Neural progenitor cell (in vitro differentiated cells): ENCODE measurements at regions not wholly inside any gene's neighbourhood (a gene's known extent, or its start where the extent isn't known, plus 50 kb on each side); places are given as distances from the start of the nearest gene placed in this dataset.

ENCODE experiments used
- DNase-seq: peaks from one replicate; pipeline ENCODE4 v3.0.0-alpha.2; 2016; ENCODE audit warnings: low spot score
- H2AFZ ChIP-seq: fragments of 200-600 bp; sonication (generic); replicated peaks from 2 replicates; pipeline ENCODE4 v1.6.1; 2016; ENCODE audit warnings: antibody characterized with exemption
- H3F3A ChIP-seq: fragments of 200-600 bp; sonication (generic); 2 replicates; pipeline ENCODE4 v1.6.1; 2016; ENCODE audit warnings: antibody characterized with exemption, low read depth
- H3K27ac ChIP-seq: fragments of 200-600 bp; sonication (generic); 2 replicates; pipeline ENCODE4 v1.5.1; 2016; ENCODE audit warnings: mild to moderate bottlenecking
- H3K27me3 ChIP-seq: fragments of 200-600 bp; sonication (generic); 2 replicates; pipeline ENCODE4 v1.6.1; 2016; ENCODE audit warnings: mild to moderate bottlenecking, moderate library complexity
- H3K36me3 ChIP-seq: fragments of 200-600 bp; sonication (generic); 2 replicates; pipeline ENCODE4 v1.5.1; 2016
- H3K4me1 ChIP-seq: fragments of 200-600 bp; sonication (generic); 2 replicates; pipeline ENCODE4 v1.6.1; 2016; ENCODE audit warnings: mixed run types
- H3K4me2 ChIP-seq: fragments of 200-600 bp; sonication (generic); 2 replicates; pipeline ENCODE4 v1.6.1; 2016
- H3K4me3 ChIP-seq: fragments of 200-600 bp; sonication (generic); 2 replicates; pipeline ENCODE4 v1.5.1; 2016
- H3K79me2 ChIP-seq: fragments of 200-600 bp; sonication (generic); 2 replicates; pipeline ENCODE4 v1.6.1; 2016; ENCODE audit warnings: low read depth
- H3K9ac ChIP-seq: fragments of 200-600 bp; sonication (generic); 2 replicates; pipeline ENCODE4 v1.6.1; 2016
- H3K9me3 ChIP-seq: fragments of 200-600 bp; sonication (generic); 2 replicates; pipeline ENCODE4 v1.5.1; 2016; ENCODE audit warnings: low read depth
- H4K20me1 ChIP-seq: fragments of 200-600 bp; sonication (generic); 2 replicates; pipeline ENCODE4 v1.6.1; 2016; ENCODE audit warnings: low read depth
- H3K27ac Mint-ChIP-seq: 3 replicates; pipeline ENCODE4 v1.8.0; 2021; ENCODE audit warnings: mixed read lengths
- H3K27me3 Mint-ChIP-seq: 2 replicates; pipeline ENCODE4 v1.8.0; 2022; ENCODE audit warnings: low read depth, mild to moderate bottlenecking, inconsistent platforms, moderate library complexity, mixed read lengths; ENCODE audit not compliant: insufficient read depth
- H3K36me3 Mint-ChIP-seq: 3 replicates; pipeline ENCODE4 v1.8.0; 2021; ENCODE audit warnings: mixed read lengths
- H3K4me1 Mint-ChIP-seq: 3 replicates; pipeline ENCODE4 v1.8.0; 2021; ENCODE audit warnings: mixed read lengths
- H3K4me3 Mint-ChIP-seq: 3 replicates; pipeline ENCODE4 v1.8.0; 2021; ENCODE audit warnings: mild to moderate bottlenecking, moderate library complexity, mixed read lengths
- H3K9me3 Mint-ChIP-seq: 3 replicates; pipeline ENCODE4 v1.8.0; 2020; ENCODE audit warnings: mixed read lengths
- CTCF ChIP-seq: fragments of 200-600 bp; sonication (generic); IDR thresholded peaks from 2 replicates; pipeline ENCODE4 v1.5.1; 2017; ENCODE audit warnings: antibody characterized with exemption, mild to moderate bottlenecking
- EZH2 ChIP-seq: fragments of 200-600 bp; sonication (generic); IDR thresholded peaks from 2 replicates; pipeline ENCODE4 v1.6.1; 2017; ENCODE audit warnings: antibody characterized with exemption, mild to moderate bottlenecking, moderate library complexity
- EZH2phosphoT487 ChIP-seq: fragments of 200-600 bp; sonication (generic); IDR thresholded peaks from 2 replicates; pipeline ENCODE4 v1.6.1; 2017; ENCODE audit warnings: antibody characterized with exemption

DNA sequence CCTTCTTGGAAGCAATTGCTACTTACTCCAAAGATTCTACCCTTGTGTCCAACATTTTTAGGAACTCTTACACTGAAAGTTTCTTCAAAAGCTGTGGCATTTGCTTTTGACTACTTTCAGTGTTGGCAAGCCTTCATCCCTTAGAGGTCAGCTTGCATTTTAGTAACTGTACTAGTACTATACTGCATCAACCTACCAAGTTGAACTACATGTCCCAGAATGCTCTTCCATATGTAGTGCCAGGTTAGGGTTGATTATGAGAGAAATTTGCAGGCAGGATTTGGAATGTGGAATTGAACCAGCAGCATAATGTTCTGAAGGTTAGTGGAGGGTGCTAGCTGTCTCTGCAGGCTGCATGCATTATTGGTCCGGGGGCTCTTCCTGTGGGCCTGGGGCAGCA, 189.9 kb upstream of the FOXN2 start:
- Histone ChIP-seq H3K79me2 (no peaks in the 10 kb centered on the region), H3K9me3 (no peaks in the 10 kb centered on the region), H3K36me3 (no peaks in the 10 kb centered on the region), H3K4me3 (no peak overlapping the region), H4K20me1 (no peaks in the 10 kb centered on the region), H3K27me3 (no peaks in the 10 kb centered on the region), H3K4me2 (no peak overlapping the region), H3K4me1 (no peaks in the 10 kb centered on the region), H2AFZ (no peak overlapping the region), H3K27ac (no peak overlapping the region), H3K9ac (no peak overlapping the region), H3F3A (no peaks in the 10 kb centered on the region)
- H3K27ac Mint-ChIP-seq: no peak overlapping the region
- no peaks in the 10 kb centered on the region for H3K27me3 Mint-ChIP-seq
- H3K4me1 Mint-ChIP-seq: peaks cover 5% of the 10 kb centered on the region
- H3K9me3 Mint-ChIP-seq: peaks cover 10% of the 10 kb centered on the region
- no peak overlapping the region for H3K4me3 Mint-ChIP-seq
- no peak for TF ChIP-seq EZH2phosphoT487
- no peak for TF ChIP-seq EZH2
- TF ChIP-seq CTCF: no peak
- peaks cover 2% of the 10 kb centered on the region for H3K36me3 Mint-ChIP-seq
- no peak for DNase-seq

GRCh38 chr2:48126162-48126561, 188.3 kb upstream of the FOXN2 start:
- no peaks in the 10 kb centered on the region for H3K4me1 ChIP-seq
- H3K9me3 Mint-ChIP-seq: peaks cover 14% of the 10 kb centered on the region
- no peaks in the 10 kb centered on the region for H3F3A ChIP-seq
- no peaks in the 10 kb centered on the region for H3K27me3 ChIP-seq
- TF ChIP-seq EZH2 (no peak), CTCF (no peak), EZH2phosphoT487 (no peak)
- no peaks in the 10 kb centered on the region for H4K20me1 ChIP-seq
- no peak overlapping the region for H3K27ac Mint-ChIP-seq
- DNase-seq: no peak
- no peak overlapping the region for H3K4me3 Mint-ChIP-seq
- no peaks in the 10 kb centered on the region for H3K79me2 ChIP-seq
- H3K4me2 ChIP-seq: no peak overlapping the region
- peaks cover 5% of the 10 kb centered on the region for H3K4me1 Mint-ChIP-seq
- H3K27me3 Mint-ChIP-seq: no peaks in the 10 kb centered on the region
- peaks cover 2% of the 10 kb centered on the region for H3K36me3 Mint-ChIP-seq
- no peak overlapping the region for H3K9ac ChIP-seq
- H3K36me3 ChIP-seq: no peaks in the 10 kb centered on the region
- H3K27ac ChIP-seq: no peak overlapping the region
- H2AFZ ChIP-seq: no peak overlapping the region
- H3K4me3 ChIP-seq: no peak overlapping the region
- H3K9me3 ChIP-seq: no peaks in the 10 kb centered on the region

DNA sequence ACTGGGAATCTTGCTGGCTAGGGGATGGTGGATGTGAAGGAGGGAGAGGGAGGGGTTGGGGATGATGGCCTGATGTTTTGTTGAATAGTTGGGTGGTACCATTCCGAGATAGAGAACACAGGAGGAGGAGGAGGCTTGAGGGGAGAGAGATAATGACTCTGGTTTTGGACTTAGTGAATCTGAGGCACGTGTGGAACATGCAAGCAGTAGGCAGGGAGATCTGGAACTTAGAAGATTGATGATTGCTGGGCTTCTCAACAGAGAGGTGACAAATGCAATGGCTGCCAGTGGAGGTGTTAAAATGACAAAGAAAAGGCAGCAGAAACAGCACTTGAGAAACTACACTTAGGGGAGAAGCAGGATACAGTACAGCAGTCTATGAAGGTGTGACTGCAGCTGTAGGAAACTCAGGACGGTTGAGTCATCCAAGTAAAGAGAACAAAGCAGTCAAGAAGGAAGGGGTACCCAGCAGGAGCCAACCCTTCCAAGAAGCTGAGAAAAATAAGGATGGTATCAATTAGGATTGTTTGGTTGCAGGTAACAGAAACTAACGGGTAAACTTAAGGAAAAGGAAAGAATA, 186.8 kb upstream of the FOXN2 start:
- no peak for DNase-seq
- Histone ChIP-seq H3K9ac (no peak overlapping the region), H3K79me2 (no peaks in the 10 kb centered on the region), H3K9me3 (no peaks in the 10 kb centered on the region), H3K4me3 (no peak overlapping the region), H2AFZ (no peak overlapping the region), H3K36me3 (no peaks in the 10 kb centered on the region), H3K4me1 (no peaks in the 10 kb centered on the region), H3K4me2 (no peak overlapping the region), H3F3A (no peaks in the 10 kb centered on the region), H3K27ac (no peak overlapping the region), H4K20me1 (no peaks in the 10 kb centered on the region), H3K27me3 (no peaks in the 10 kb centered on the region)
- H3K27me3 Mint-ChIP-seq: no peaks in the 10 kb centered on the region
- peaks cover 2% of the 10 kb centered on the region for H3K36me3 Mint-ChIP-seq
- no peak overlapping the region for H3K4me3 Mint-ChIP-seq
- no peak overlapping the region for H3K27ac Mint-ChIP-seq
- H3K9me3 Mint-ChIP-seq: peaks cover 13% of the 10 kb centered on the region
- peaks cover 4% of the 10 kb centered on the region for H3K4me1 Mint-ChIP-seq
- TF ChIP-seq EZH2phosphoT487: no peak
- no peak for TF ChIP-seq EZH2
- no peak for TF ChIP-seq CTCF
